Mesendoderm (in vitro differentiated cells): ENCODE measurements at regions not wholly inside any gene's neighbourhood (a gene's known extent, or its start where the extent isn't known, plus 50 kb on each side); places are given as distances from the start of the nearest gene placed in this dataset.

Experiments used
- DNase-seq: peaks from one replicate; pipeline ENCODE4 v3.0.0; 2013
- H2AK5ac ChIP-seq: 2 replicates; pipeline ENCODE4 v1.6.1; 2013; ENCODE audit warnings: low read length, inconsistent platforms
- H2BK120ac ChIP-seq: 2 replicates; pipeline ENCODE4 v1.6.1; 2013; ENCODE audit warnings: low read depth, mild to moderate bottlenecking, low read length, moderate library complexity, mixed read lengths
- H2BK15ac ChIP-seq: replicated peaks from 2 replicates; pipeline ENCODE4 v1.6.1; 2013; ENCODE audit warnings: low read depth, mild to moderate bottlenecking, moderate library complexity
- H2BK5ac ChIP-seq: 2 replicates; pipeline ENCODE4 v1.6.1; 2013; ENCODE audit warnings: low read length, inconsistent platforms
- H3K18ac ChIP-seq: 2 replicates; pipeline ENCODE4 v1.6.1; 2013; ENCODE audit warnings: mild to moderate bottlenecking, low read length, mixed read lengths
- H3K23ac ChIP-seq: one replicate; pipeline ENCODE4 v1.6.1; 2013; ENCODE audit warnings: low read length
- H3K27ac ChIP-seq: 2 replicates; pipeline ENCODE4 v1.5.1; 2013; ENCODE audit warnings: low read depth, mild to moderate bottlenecking, inconsistent platforms, low read length, moderate library complexity
- H3K27me3 ChIP-seq: 2 replicates; pipeline ENCODE4 v1.6.1; 2013; ENCODE audit warnings: low read length, control low read depth, mild to moderate bottlenecking, inconsistent platforms; ENCODE audit not compliant: insufficient read depth, poor library complexity
- H3K36me3 ChIP-seq: 2 replicates; pipeline ENCODE4 v1.6.1; 2013; ENCODE audit warnings: low read length, inconsistent platforms; ENCODE audit not compliant: control insufficient read depth, insufficient read depth
- H3K4ac ChIP-seq: one replicate; pipeline ENCODE4 v1.6.1; 2013; ENCODE audit warnings: low read depth, mild to moderate bottlenecking, low read length, moderate library complexity
- H3K4me1 ChIP-seq: 2 replicates; pipeline ENCODE4 v1.6.1; 2013; ENCODE audit warnings: low read depth, low read length, inconsistent platforms; ENCODE audit not compliant: control insufficient read depth
- H3K4me2 ChIP-seq: 2 replicates; pipeline ENCODE4 v1.6.1; 2013; ENCODE audit warnings: low read length
- H3K4me3 ChIP-seq: 2 replicates; pipeline ENCODE4 v1.5.1; 2013; ENCODE audit warnings: mild to moderate bottlenecking, low read length
- H3K56ac ChIP-seq: one replicate; pipeline ENCODE4 v1.6.1; 2013; ENCODE audit warnings: low read length
- H3K79me1 ChIP-seq: 2 replicates; pipeline ENCODE4 v1.6.1; 2013; ENCODE audit warnings: low read length, inconsistent platforms
- H3K79me2 ChIP-seq: 2 replicates; pipeline ENCODE4 v1.6.1; 2013; ENCODE audit warnings: mild to moderate bottlenecking, low read length; ENCODE audit not compliant: control insufficient read depth, insufficient read depth
- H3K9ac ChIP-seq: 2 replicates; pipeline ENCODE4 v1.6.1; 2013; ENCODE audit warnings: low read length, inconsistent platforms
- H4K5ac ChIP-seq: one replicate; pipeline ENCODE4 v1.6.1; 2013; ENCODE audit warnings: low read length
- H4K8ac ChIP-seq: one replicate; pipeline ENCODE4 v1.6.1; 2013; ENCODE audit warnings: low read depth, mild to moderate bottlenecking, control low read depth, low read length, moderate library complexity
- WGBS: extraction: QIAGEN DNeasy Blood & Tissue Kit; methylation state at CpG from one replicate; pipeline ENCODE4 v1.1.7; 2013; ENCODE audit warnings: low lambda C conversion rate, missing lambda C conversion rate; ENCODE audit not compliant: insufficient coverage; ENCODE audit errors: extremely low coverage; 5-methylcytosine and 5-hydroxymethylcytosine counted together

DNA sequence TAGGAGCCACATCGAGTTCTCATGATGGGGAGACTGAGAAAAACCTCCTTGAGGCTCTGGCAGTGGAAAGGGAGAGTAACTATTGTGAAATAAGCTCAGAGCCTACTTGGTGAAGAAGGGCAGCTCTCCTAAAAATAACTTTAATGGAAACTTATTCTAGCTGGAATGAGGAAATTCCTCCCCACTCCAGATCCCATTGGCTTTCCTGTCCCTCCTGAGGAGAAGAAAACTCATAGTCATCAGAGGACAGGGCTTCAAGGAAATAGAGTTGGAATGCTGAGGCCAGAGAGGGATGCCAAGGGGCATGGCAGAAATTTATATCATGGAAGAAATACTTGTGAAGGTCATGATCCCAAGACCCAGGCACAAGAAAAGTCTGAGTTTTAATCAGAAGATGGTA lies 70.7 kb upstream of the TAPT1 start:
- no peak overlapping the region for H4K5ac ChIP-seq
- no peak for DNase-seq
- H3K4me1 ChIP-seq = peaks cover 4% of the 10 kb centered on the region
- H3K23ac ChIP-seq = no peak overlapping the region
- H2BK120ac ChIP-seq = no peak overlapping the region
- H4K8ac ChIP-seq = no peak overlapping the region
- H3K56ac ChIP-seq = no peak overlapping the region
- no peak overlapping the region for H3K4me2 ChIP-seq
- no peak overlapping the region for H3K4me3 ChIP-seq
- WGBS = no CpG with 5 or more reads among the region's 1 CpG
- H3K9ac ChIP-seq = no peak overlapping the region
- H3K79me2 ChIP-seq = no peaks in the 10 kb centered on the region
- H3K36me3 ChIP-seq = no peaks in the 10 kb centered on the region
- H2BK15ac ChIP-seq = no peak overlapping the region
- no peak overlapping the region for H2BK5ac ChIP-seq
- H3K27me3 ChIP-seq = no peaks in the 10 kb centered on the region
- H3K4ac ChIP-seq = no peak overlapping the region
- H3K27ac ChIP-seq = no peak overlapping the region
- no peaks in the 10 kb centered on the region for H3K79me1 ChIP-seq
- H2AK5ac ChIP-seq = no peak overlapping the region
- H3K18ac ChIP-seq = no peak overlapping the region

- H3K27ac ChIP-seq = no peak overlapping the region
- H3K36me3 ChIP-seq = no peaks in the 10 kb centered on the region
- no peak overlapping the region for H2BK120ac ChIP-seq
- no peaks in the 10 kb centered on the region for H3K27me3 ChIP-seq
- no peak overlapping the region for H3K56ac ChIP-seq
- no peak overlapping the region for H3K4me2 ChIP-seq
- no CpG with 5 or more reads among the region's 1 CpG for WGBS
- H4K5ac ChIP-seq = no peak overlapping the region
- no peak overlapping the region for H3K18ac ChIP-seq
- H3K79me2 ChIP-seq = no peaks in the 10 kb centered on the region
- H3K4me1 ChIP-seq = peaks cover 4% of the 10 kb centered on the region
- no peak overlapping the region for H3K4me3 ChIP-seq
- no peak for DNase-seq
- no peak overlapping the region for H3K4ac ChIP-seq
- H2BK15ac ChIP-seq = no peak overlapping the region
- H3K9ac ChIP-seq = no peak overlapping the region
- H2BK5ac ChIP-seq = no peak overlapping the region
- no peak overlapping the region for H4K8ac ChIP-seq
- H3K79me1 ChIP-seq = no peaks in the 10 kb centered on the region
- no peak overlapping the region for H2AK5ac ChIP-seq
- H3K23ac ChIP-seq = no peak overlapping the region
Observed at GRCh38 chr4:16294455-16294854, 68.2 kb upstream of the TAPT1 start.

GRCh38 chr4:16293210-16293838 lies 67.1 kb upstream of the TAPT1 start:
- peak; percentile 70 for DNase-seq
- peaks cover 4% of the 10 kb centered on the region for H3K4me1 ChIP-seq
- no peaks in the 10 kb centered on the region for H3K79me2 ChIP-seq
- H3K4me2 ChIP-seq = no peak overlapping the region
- no peak overlapping the region for H3K27ac ChIP-seq
- H3K4ac ChIP-seq = no peak overlapping the region
- H3K56ac ChIP-seq = no peak overlapping the region
- WGBS = no CpG with 5 or more reads among the region's 2 CpGs
- H3K18ac ChIP-seq = no peak overlapping the region
- H3K23ac ChIP-seq = no peak overlapping the region
- no peaks in the 10 kb centered on the region for H3K27me3 ChIP-seq
- no peaks in the 10 kb centered on the region for H3K36me3 ChIP-seq
- no peak overlapping the region for H3K9ac ChIP-seq
- H3K79me1 ChIP-seq = no peaks in the 10 kb centered on the region
- H4K8ac ChIP-seq = no peak overlapping the region
- H2AK5ac ChIP-seq = no peak overlapping the region
- H3K4me3 ChIP-seq = no peak overlapping the region
- no peak overlapping the region for H2BK15ac ChIP-seq
- H4K5ac ChIP-seq = no peak overlapping the region
- H2BK120ac ChIP-seq = no peak overlapping the region
- no peak overlapping the region for H2BK5ac ChIP-seq

DNA sequence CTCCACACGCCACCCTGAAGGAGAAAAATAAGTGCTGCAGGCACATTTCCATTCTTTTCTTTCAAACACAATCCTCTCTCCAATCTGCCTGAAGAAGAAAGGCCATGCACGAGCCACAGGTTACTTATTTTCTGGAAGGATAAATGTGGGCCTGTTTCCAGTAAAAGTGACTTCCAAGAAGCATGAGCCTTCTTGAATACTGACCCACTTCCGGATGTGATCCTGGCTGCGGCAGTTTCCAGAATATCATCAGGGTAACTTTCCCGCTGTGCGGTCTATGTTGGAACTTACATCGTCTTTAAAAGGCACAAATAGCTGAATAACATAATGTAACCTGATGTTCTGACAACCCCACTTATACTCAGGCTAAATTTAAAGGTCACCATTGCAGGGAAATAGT lies 66.3 kb upstream of the TAPT1 start:
- Histone ChIP-seq H3K23ac (no peak overlapping the region), H2AK5ac (no peak overlapping the region), H3K79me1 (no peaks in the 10 kb centered on the region), H3K4me1 (peaks cover 4% of the 10 kb centered on the region), H4K5ac (no peak overlapping the region), H4K8ac (no peak overlapping the region), H2BK15ac (no peak overlapping the region), H3K79me2 (no peaks in the 10 kb centered on the region), H2BK120ac (no peak overlapping the region), H3K4ac (no peak overlapping the region), H3K36me3 (no peaks in the 10 kb centered on the region), H3K4me3 (no peak overlapping the region), H2BK5ac (no peak overlapping the region), H3K18ac (no peak overlapping the region), H3K27me3 (no peaks in the 10 kb centered on the region), H3K27ac (no peak overlapping the region), H3K56ac (no peak overlapping the region), H3K9ac (no peak overlapping the region), H3K4me2 (no peak overlapping the region)
- no CpG with 5 or more reads among the region's 7 CpGs for WGBS
- no peak for DNase-seq

- Histone ChIP-seq H3K4me1 (peaks cover 4% of the 10 kb centered on the region), H3K23ac (no peak overlapping the region), H3K56ac (no peak overlapping the region), H2AK5ac (no peak overlapping the region), H3K18ac (no peak overlapping the region), H3K27me3 (no peaks in the 10 kb centered on the region), H3K36me3 (no peaks in the 10 kb centered on the region), H3K4me3 (no peak overlapping the region), H3K79me2 (no peaks in the 10 kb centered on the region), H4K8ac (no peak overlapping the region), H3K79me1 (no peaks in the 10 kb centered on the region), H3K27ac (no peak overlapping the region), H2BK15ac (no peak overlapping the region), H2BK5ac (no peak overlapping the region), H2BK120ac (no peak overlapping the region), H3K4ac (no peak overlapping the region), H4K5ac (no peak overlapping the region), H3K4me2 (no peak overlapping the region), H3K9ac (no peak overlapping the region)
- WGBS = no CpG with 5 or more reads among the region's 8 CpGs
- no peak for DNase-seq
Observed at GRCh38 chr4:16290681-16291420, 64.6 kb upstream of the TAPT1 start.
